Transverse colon (tissue), 3 donors: ENCODE measurements at regions not wholly inside any gene's neighbourhood (a gene's known extent, or its start where the extent isn't known, plus 50 kb on each side); places are given as distances from the start of the nearest gene placed in this dataset.

Source experiments
- CTCF ChIP-seq, 5 experiments: fragments of 200-600 bp in 3 of 5; fragments of 450-650 bp in 2 of 5; sonication (generic) in 3 of 5; IDR thresholded peaks; 1 replicate in 2 of 5; 2 replicates in 3 of 5; pipeline ENCODE4 v1.5.1; 2016 to 2017; ENCODE audit warnings: antibody characterized with exemption in 5 of 5, inconsistent platforms in 3 of 5, mild to moderate bottlenecking in 2 of 5, moderate library complexity in 1 of 5
- POLR2A ChIP-seq: fragments of 450-650 bp; IDR thresholded peaks from one replicate; pipeline ENCODE4 v1.6.1; 2016; ENCODE audit warnings: antibody characterized with exemption, mild to moderate bottlenecking, moderate library complexity

- TF ChIP-seq CTCF (IDR thresholded peaks at IDR 0.05) (no peak), POLR2A (no peak)
These were observed 275.9 kb upstream of the EXOC2 start for GRCh38 chr6:968791-969190.
